ENCODE measurements at regions not wholly inside any gene's neighbourhood (a gene's known extent, or its start where the extent isn't known, plus 50 kb on each side); places are given as distances from the start of the nearest gene placed in this dataset.
A peak's percentile ranks its signal among the peaks of the same experiment; 100 is the strongest.
"Not testable (repeated sequence)": the region's sequence is repeated elsewhere in the genome, so short reads cannot be mapped to it uniquely, and the experiment has no call there.

- H3K27me3 ChIP-seq: no peaks in the 10 kb centered on the region
- peaks cover 9% of the 10 kb centered on the region for H3K4me1 ChIP-seq
- no peak overlapping the region for H3K4me2 ChIP-seq
- no peak overlapping the region for H3K4me3 ChIP-seq
- H3K9me3 ChIP-seq: peaks cover under 1% of the 10 kb centered on the region; the same call in 1 of the 2 replicates
- no peak overlapping the region for H3K9ac ChIP-seq
- H4K20me1 ChIP-seq: no peaks in the 10 kb centered on the region
- no peak overlapping the region for H3K27ac ChIP-seq
- no peak for TF ChIP-seq Cebpa-rat (IDR thresholded peaks at IDR 0.05)
- no peaks in the 10 kb centered on the region for H3K36me3 ChIP-seq
These were observed 102.1 kb upstream of the GPR6 start for GRCh38 chr6:109875973-109876372.

GRCh38 chr6:109877028-109878004 is 100.8 kb upstream of the GPR6 start:
- H3K9ac ChIP-seq: no peak overlapping the region
- H3K4me3 ChIP-seq: no peak overlapping the region
- H3K4me1 ChIP-seq: peaks cover 9% of the 10 kb centered on the region
- H3K36me3 ChIP-seq: no peaks in the 10 kb centered on the region
- H3K9me3 ChIP-seq: peaks cover 8% of the 10 kb centered on the region
- no peak overlapping the region for H3K27ac ChIP-seq
- H3K27me3 ChIP-seq: no peaks in the 10 kb centered on the region
- no peak overlapping the region for H3K4me2 ChIP-seq
- no peak for TF ChIP-seq Cebpa-rat (IDR thresholded peaks at IDR 0.05)
- H4K20me1 ChIP-seq: no peaks in the 10 kb centered on the region

GRCh38 chr6:109878005-109878690 is 100.0 kb upstream of the GPR6 start:
- not testable (repeated sequence) for H3K9me3 ChIP-seq, H3K4me3 ChIP-seq, H3K9ac ChIP-seq, H3K27ac ChIP-seq, H3K36me3 ChIP-seq, H3K4me2 ChIP-seq, H3K27me3 ChIP-seq, H4K20me1 ChIP-seq, H3K4me1 ChIP-seq

DNA sequence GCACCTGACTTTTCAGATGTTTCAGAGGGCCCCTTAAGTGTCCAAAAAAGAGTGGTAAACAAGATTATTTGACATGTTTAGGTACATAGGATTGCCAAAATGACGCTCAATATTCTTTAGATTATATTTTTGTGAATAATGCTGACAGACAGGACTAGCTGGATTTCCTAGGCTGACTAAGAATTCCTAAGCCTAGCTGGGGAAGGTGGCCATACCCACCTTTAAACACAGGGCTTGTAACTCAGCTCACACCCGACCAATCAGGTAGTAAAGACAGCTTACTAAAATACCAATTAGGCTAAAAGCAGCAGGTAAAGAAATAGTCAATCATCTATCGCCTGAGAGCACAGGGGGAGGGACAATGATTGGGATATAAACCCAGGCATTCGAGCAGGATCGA is 99.0 kb upstream of the GPR6 start:
- not testable (repeated sequence) for H3K27me3 ChIP-seq, H3K4me2 ChIP-seq, H3K4me3 ChIP-seq

GRCh38 chr6:109879521-109879920 is 98.6 kb upstream of the GPR6 start:
- no peaks in the 10 kb centered on the region for H4K20me1 ChIP-seq
- no peak overlapping the region for H3K9ac ChIP-seq
- peaks cover 9% of the 10 kb centered on the region for H3K4me1 ChIP-seq
- TF ChIP-seq Cebpa-rat (IDR thresholded peaks at IDR 0.05): no peak
- H3K4me3 ChIP-seq: no peak overlapping the region
- H3K4me2 ChIP-seq: no peak overlapping the region
- H3K9me3 ChIP-seq: peaks cover 8% of the 10 kb centered on the region
- no peak overlapping the region for H3K27ac ChIP-seq
- H3K36me3 ChIP-seq: no peaks in the 10 kb centered on the region
- no peaks in the 10 kb centered on the region for H3K27me3 ChIP-seq

More for the DNA sequence above, 99.0 kb upstream of the GPR6 start:
- not testable (repeated sequence) for H3K9ac ChIP-seq, H3K9me3 ChIP-seq, H3K36me3 ChIP-seq, H4K20me1 ChIP-seq, H3K4me1 ChIP-seq, H3K27ac ChIP-seq

DNA sequence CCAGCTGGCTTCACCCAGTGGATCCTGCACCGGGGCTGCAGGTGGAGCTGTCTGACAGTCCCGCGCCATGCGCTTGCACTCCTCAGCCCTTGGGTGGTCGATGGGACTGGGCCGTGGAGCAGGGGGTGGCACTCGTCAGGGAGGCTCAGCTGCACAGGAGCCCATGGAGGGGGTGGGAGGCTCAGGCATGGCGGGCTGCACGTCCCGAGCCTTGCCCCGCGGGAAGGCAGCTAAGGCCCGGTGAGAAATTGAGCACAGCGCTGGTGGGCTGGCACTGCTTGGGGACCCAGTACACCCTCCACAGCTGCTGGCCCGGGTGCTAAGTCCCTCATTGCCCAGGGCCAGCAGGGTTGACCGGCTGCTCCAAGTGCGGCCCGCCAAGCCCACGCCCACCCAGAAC is 97.0 kb upstream of the GPR6 start:
- not testable (repeated sequence) for H3K27ac ChIP-seq, H3K4me3 ChIP-seq, H3K36me3 ChIP-seq, H4K20me1 ChIP-seq, H3K9ac ChIP-seq, H3K4me1 ChIP-seq, H3K9me3 ChIP-seq, H3K27me3 ChIP-seq, H3K4me2 ChIP-seq

DNA sequence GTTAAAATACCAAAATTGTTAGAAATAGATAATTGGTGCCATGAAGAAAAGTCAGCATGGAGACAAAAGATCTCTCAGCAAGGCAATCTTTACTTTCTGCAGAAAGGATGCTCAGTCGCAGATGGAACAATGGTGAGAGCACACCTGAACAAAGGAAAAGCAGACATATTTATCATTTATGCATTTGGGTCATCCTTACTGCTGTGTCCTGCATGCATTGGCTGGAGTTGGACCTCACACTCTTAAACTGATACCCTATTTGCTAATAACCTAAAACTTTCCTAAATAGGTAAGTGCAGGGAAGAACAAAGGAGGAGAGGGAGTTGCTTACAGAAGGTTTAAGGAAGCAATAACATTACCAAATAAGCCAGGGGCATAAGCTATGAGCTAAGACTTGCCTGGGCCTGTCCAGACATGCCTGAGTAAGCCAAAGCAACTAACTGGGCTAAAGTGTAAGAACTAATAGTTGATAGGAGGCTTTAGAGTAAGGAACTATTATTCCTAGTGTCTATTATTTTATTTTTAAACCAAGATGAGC is 96.1 kb upstream of the GPR6 start:
- not testable (repeated sequence) for H3K36me3 ChIP-seq, H3K4me3 ChIP-seq, H4K20me1 ChIP-seq, H3K9ac ChIP-seq, H3K27me3 ChIP-seq, H3K4me2 ChIP-seq, H3K4me1 ChIP-seq, H3K9me3 ChIP-seq
- H3K27ac ChIP-seq: 0 out of 2 replicates have a peak overlapping the region, but pooled peaks have one; percentile 26

- no peak overlapping the region for H3K4me3 ChIP-seq
- H3K9ac ChIP-seq: no peak overlapping the region
- H3K9me3 ChIP-seq: peaks cover 19% of the 10 kb centered on the region; the same call in 1 of the 2 replicates
- H3K27ac ChIP-seq: no peak overlapping the region
- no peaks in the 10 kb centered on the region for H3K36me3 ChIP-seq
- no peaks in the 10 kb centered on the region for H4K20me1 ChIP-seq
- H3K4me2 ChIP-seq: no peak overlapping the region
- H3K27me3 ChIP-seq: no peaks in the 10 kb centered on the region
- H3K4me1 ChIP-seq: peaks cover 22% of the 10 kb centered on the region
- TF ChIP-seq Cebpa-rat (IDR thresholded peaks at IDR 0.05): no peak
These were observed 86.2 kb upstream of the GPR6 start for GRCh38 chr6:109891924-109892323.

GRCh38 chr6:109892451-109893435 is 85.4 kb upstream of the GPR6 start:
- no peak for TF ChIP-seq Cebpa-rat (IDR thresholded peaks at IDR 0.05)
- H3K9ac ChIP-seq: no peak overlapping the region
- H3K4me2 ChIP-seq: peak overlapping the region; percentile 55
- no peaks in the 10 kb centered on the region for H3K36me3 ChIP-seq
- H3K27ac ChIP-seq: no peak overlapping the region
- peaks cover 22% of the 10 kb centered on the region for H3K4me1 ChIP-seq
- no peaks in the 10 kb centered on the region for H3K27me3 ChIP-seq
- H3K4me3 ChIP-seq: no peak overlapping the region
- peaks cover 19% of the 10 kb centered on the region; the same call in 1 of the 2 replicates for H3K9me3 ChIP-seq
- H4K20me1 ChIP-seq: no peaks in the 10 kb centered on the region
